SK-MEL-5 (cell line): ENCODE measurements at regions not wholly inside any gene's neighbourhood (a gene's known extent, or its start where the extent isn't known, plus 50 kb on each side); places are given as distances from the start of the nearest gene placed in this dataset.
"Not testable (repeated sequence)": the region's sequence is repeated elsewhere in the genome, so short reads cannot be mapped to it uniquely, and the experiment has no call there.

ENCODE experiments used
- DNase-seq: peaks from one replicate; pipeline ENCODE4 v3.0.0-alpha.2; 2016; ENCODE audit warnings: low read depth, low spot score
- in situ Hi-C: cut with HindIII; loops from 2 replicates; pipeline ENCODE4 v1.10.0; 2016; ENCODE audit warnings: low sequenced_read_pairs, high pct_unique_total_duplicates, low pct_unique_long_range_greater_than_20kb

DNA sequence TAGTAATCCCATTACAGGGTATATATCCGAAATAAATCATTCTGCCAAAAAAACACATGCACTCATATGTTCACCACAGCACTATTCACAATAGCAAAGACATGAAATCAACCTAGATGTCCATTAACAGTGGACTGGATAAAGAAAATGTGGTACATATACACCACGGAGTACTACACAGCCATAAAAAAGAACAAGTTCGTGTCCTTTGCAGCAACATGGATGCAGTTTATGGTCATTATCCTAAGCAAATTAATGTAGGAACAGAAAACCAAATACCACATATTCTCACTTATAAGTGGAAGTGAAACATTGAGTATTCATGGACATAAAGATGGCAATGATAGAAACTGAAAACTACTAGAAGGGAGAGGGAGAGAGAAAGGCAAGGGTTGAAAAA, 49.9 kb upstream of the CEP85L start:
- DNase-seq, in situ Hi-C loops: not testable (repeated sequence)
